ENCODE measurements at regions not wholly inside any gene's neighbourhood (a gene's known extent, or its start where the extent isn't known, plus 50 kb on each side); places are given as distances from the start of the nearest gene placed in this dataset.

DNA sequence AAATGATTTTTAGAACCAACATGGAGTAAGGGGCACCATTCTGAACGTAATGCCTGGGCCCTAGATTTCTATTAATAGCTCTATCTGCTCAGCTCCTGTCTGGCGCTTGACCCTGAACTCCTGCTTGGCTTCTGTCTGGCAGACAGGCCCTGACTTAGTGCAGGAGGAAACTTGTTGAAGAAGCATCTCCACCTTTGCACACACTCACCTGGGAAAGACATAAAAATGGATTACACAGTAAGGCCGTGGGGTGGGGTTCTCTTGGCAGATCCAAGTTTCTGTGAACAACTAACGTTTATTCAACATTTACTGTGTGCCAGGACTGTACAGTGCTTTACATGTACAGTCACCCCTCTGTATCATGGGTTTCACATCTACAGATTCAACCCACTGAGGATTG lies 62.1 kb upstream of the CNIH3 start:
- no peaks in the 10 kb centered on the region for H3K27me3 ChIP-seq (ENCODE audit: low read length)
- H3K27ac ChIP-seq (ENCODE audit: low read length): no peak overlapping the region
- H2AFZ ChIP-seq (ENCODE audit: low read length): 0 out of 2 replicates have a peak overlapping the region, but pooled peaks have one; percentile 6
- no peak overlapping the region for H3K4me3 ChIP-seq (ENCODE audit: low read length)
- POLR2A ChIA-PET (ENCODE audit: unreplicated experiment): no interaction called here
- H3K79me2 ChIP-seq (ENCODE audit: low read length): no peaks in the 10 kb centered on the region
- intact Hi-C loops (cut with micrococcal nuclease): no loop called here
- H3K4me1 ChIP-seq (ENCODE audit: insufficient read depth, low read length): peaks cover 16% of the 10 kb centered on the region
- no peak overlapping the region for H3K9ac ChIP-seq (ENCODE audit: low read length)
- CTCF ChIA-PET: interaction anchor here (0.6 kb wide), 1 partner anchor 98 kb away, joined by 3 read pairs; no protein-coding TSS in a partner anchor
- no peak overlapping the region for H3K4me2 ChIP-seq (ENCODE audit: low read length)
- no peak for ATAC-seq
- H3K9me3 ChIP-seq (ENCODE audit: low read length): no peaks in the 10 kb centered on the region
- no peaks in the 10 kb centered on the region for H4K20me1 ChIP-seq (ENCODE audit: low read length)
- H3K9me2 ChIP-seq (replicated peaks; ENCODE audit: low read length): no peaks in the 10 kb centered on the region
- H3F3A ChIP-seq (ENCODE audit: low read length, unreplicated experiment): peaks cover under 1% of the 10 kb centered on the region
- BruUV-seq (replicated peaks): no TSS peak
- H3K36me3 ChIP-seq (ENCODE audit: low read depth, low read length): no peaks in the 10 kb centered on the region
- TF ChIP-seq EZH2phosphoT487 (IDR thresholded peaks at IDR 0.05; ENCODE audit: borderline replicate concordance, low read length) (no peak), EZH2 (IDR thresholded peaks at IDR 0.05; ENCODE audit: low read length, unreplicated experiment) (no peak)
- TF ChIP-seq, protein P1, sequence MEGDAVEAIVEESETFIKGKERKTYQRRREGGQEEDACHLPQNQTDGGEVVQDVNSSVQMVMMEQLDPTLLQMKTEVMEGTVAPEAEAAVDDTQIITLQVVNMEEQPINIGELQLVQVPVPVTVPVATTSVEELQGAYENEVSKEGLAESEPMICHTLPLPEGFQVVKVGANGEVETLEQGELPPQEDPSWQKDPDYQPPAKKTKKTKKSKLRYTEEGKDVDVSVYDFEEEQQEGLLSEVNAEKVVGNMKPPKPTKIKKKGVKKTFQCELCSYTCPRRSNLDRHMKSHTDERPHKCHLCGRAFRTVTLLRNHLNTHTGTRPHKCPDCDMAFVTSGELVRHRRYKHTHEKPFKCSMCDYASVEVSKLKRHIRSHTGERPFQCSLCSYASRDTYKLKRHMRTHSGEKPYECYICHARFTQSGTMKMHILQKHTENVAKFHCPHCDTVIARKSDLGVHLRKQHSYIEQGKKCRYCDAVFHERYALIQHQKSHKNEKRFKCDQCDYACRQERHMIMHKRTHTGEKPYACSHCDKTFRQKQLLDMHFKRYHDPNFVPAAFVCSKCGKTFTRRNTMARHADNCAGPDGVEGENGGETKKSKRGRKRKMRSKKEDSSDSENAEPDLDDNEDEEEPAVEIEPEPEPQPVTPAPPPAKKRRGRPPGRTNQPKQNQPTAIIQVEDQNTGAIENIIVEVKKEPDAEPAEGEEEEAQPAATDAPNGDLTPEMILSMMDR (conservative IDR thresholded peaks at IDR 0.05; ENCODE audit: low read depth, low read length): no peak
- DNase-seq: no peak

DNA sequence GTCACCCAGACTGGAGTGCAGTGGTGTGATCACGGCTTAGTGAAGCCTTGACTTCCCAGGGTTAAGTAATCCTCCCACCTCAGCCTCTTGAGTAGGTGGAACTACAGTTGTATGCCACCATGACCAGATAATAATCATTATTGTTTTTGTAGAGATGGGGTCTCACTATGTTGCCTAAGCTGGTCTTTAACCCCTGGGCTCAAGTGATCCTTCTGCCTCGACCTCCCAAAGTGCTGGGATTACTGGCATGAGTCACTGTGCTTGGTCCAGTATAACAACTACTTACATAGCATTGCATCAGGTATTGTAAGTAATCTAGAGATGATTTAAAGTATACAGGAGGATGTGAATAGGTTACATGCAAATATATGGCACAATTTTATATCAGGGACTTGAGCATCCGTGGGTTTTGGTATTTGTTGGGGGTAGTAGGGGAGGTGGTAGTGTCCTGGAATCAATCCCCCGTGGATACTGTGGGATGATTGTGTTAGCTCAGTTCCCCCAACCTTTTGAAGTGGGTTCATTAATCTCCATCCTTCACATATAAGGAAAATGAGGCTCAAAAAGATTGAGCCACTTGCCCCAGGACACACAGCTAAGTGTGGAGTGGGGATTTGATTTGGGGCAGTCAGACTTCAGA lies 61.4 kb upstream of the CNIH3 start:
- Histone ChIP-seq H3K9me2 (replicated peaks; ENCODE audit: low read length) (no peaks in the 10 kb centered on the region), H3K36me3 (ENCODE audit: low read depth, low read length) (no peaks in the 10 kb centered on the region), H3K27ac (ENCODE audit: low read length) (no peak overlapping the region), H2AFZ (ENCODE audit: low read length) (no peak overlapping the region), H3K4me3 (ENCODE audit: low read length) (no peak overlapping the region), H4K20me1 (ENCODE audit: low read length) (no peaks in the 10 kb centered on the region), H3K79me2 (ENCODE audit: low read length) (no peaks in the 10 kb centered on the region), H3F3A (ENCODE audit: low read length, unreplicated experiment) (peaks cover 4% of the 10 kb centered on the region), H3K4me2 (ENCODE audit: low read length) (no peak overlapping the region), H3K9ac (ENCODE audit: low read length) (no peak overlapping the region), H3K9me3 (ENCODE audit: low read length) (no peaks in the 10 kb centered on the region), H3K27me3 (ENCODE audit: low read length) (no peaks in the 10 kb centered on the region), H3K4me1 (ENCODE audit: insufficient read depth, low read length) (peaks cover 21% of the 10 kb centered on the region)
- BruUV-seq (replicated peaks): no TSS peak
- no peak for ATAC-seq
- POLR2A ChIA-PET (ENCODE audit: unreplicated experiment): no interaction called here
- TF ChIP-seq, protein P1 (conservative IDR thresholded peaks at IDR 0.05; ENCODE audit: low read depth, low read length): no peak
- TF ChIP-seq EZH2phosphoT487 (IDR thresholded peaks at IDR 0.05; ENCODE audit: borderline replicate concordance, low read length) (no peak), EZH2 (IDR thresholded peaks at IDR 0.05; ENCODE audit: low read length, unreplicated experiment) (no peak)
- no peak for DNase-seq
- CTCF ChIA-PET: no interaction called here
- intact Hi-C loops (cut with micrococcal nuclease): no loop called here

DNA sequence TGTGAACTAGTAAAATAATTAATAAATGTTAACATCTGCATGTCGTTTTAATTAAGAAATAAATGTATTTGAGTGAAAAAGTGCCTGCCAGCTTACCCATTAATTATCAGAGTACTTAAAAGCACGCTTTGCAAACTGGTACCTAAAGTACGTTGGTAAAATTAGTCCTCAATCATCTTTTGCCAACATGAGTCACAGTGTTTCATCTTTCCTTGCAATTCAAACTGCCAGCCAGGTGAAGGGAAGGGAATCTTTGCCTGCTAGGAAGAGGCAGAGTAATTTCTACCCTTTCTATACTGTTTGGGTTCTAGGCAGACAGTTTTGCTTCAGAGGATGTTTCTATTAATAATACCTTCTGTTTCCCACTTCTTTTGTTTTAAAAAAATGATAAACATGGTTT lies 57.2 kb upstream of the CNIH3 start:
- Histone ChIP-seq H3K36me3 (ENCODE audit: low read depth, low read length) (no peaks in the 10 kb centered on the region), H4K20me1 (ENCODE audit: low read length) (no peaks in the 10 kb centered on the region), H3K9me2 (replicated peaks; ENCODE audit: low read length) (no peaks in the 10 kb centered on the region), H3K9me3 (ENCODE audit: low read length) (no peaks in the 10 kb centered on the region), H3K9ac (ENCODE audit: low read length) (no peak overlapping the region), H3K4me1 (ENCODE audit: insufficient read depth, low read length) (peaks cover 51% of the 10 kb centered on the region), H3K27me3 (ENCODE audit: low read length) (no peaks in the 10 kb centered on the region), H2AFZ (ENCODE audit: low read length) (no peak overlapping the region), H3F3A (ENCODE audit: low read length, unreplicated experiment) (peaks cover 28% of the 10 kb centered on the region), H3K4me3 (ENCODE audit: low read length) (no peak overlapping the region), H3K27ac (ENCODE audit: low read length) (peak overlapping the region; percentile 62), H3K79me2 (ENCODE audit: low read length) (no peaks in the 10 kb centered on the region), H3K4me2 (ENCODE audit: low read length) (peak overlapping the region; percentile 47)
- DNase-seq (peak; percentile 77), ATAC-seq (peak; percentile 39)
- CTCF ChIA-PET: interaction anchor here (0.6 kb wide), 1 partner anchor 267 kb away, joined by 3 read pairs; no protein-coding TSS in a partner anchor
- intact Hi-C loops (cut with micrococcal nuclease): no loop called here
- BruUV-seq (replicated peaks): no TSS peak
- TF ChIP-seq EZH2 (IDR thresholded peaks at IDR 0.05; ENCODE audit: low read length, unreplicated experiment): no peak
- TF ChIP-seq, protein P1 (conservative IDR thresholded peaks at IDR 0.05; ENCODE audit: low read depth, low read length): no peak
- no peak for TF ChIP-seq EZH2phosphoT487 (IDR thresholded peaks at IDR 0.05; ENCODE audit: borderline replicate concordance, low read length)
- POLR2A ChIA-PET (ENCODE audit: unreplicated experiment): no interaction called here

All from PC-3 (cell line).